MCF 10A (cell line): ENCODE measurements at regions not wholly inside any gene's neighbourhood (a gene's known extent, or its start where the extent isn't known, plus 50 kb on each side); places are given as distances from the start of the nearest gene placed in this dataset.

Source experiments
- BruUV-seq: library from RNA; stranded (reverse); fragments of 400-500 nt; replicated peaks from 2 replicates; lab custom pipeline; 2021; lab: Mats Ljungman, UMichigan
- CTCF ChIA-PET: fragments of 300-600 bp; sonication (Branson Sonifier 250); formaldehyde crosslinking; extraction: SDS; loops from one replicate; lab custom pipeline; 2021; ENCODE audit warnings: antibody characterized with exemption, inconsistent platforms; lab: Yijun Ruan, JAX
- POLR2A ChIA-PET: fragments of 300-600, 350-650 bp; sonication (Branson Sonifier 250); formaldehyde crosslinking; extraction: SDS; loops from one replicate; lab custom pipeline; 2020; ENCODE audit warnings: antibody characterized with exemption, inconsistent platforms; lab: Yijun Ruan, JAX
- DNase-seq: peaks from one replicate; pipeline ENCODE4 v3.0.0-alpha.2; 2018; ENCODE audit not compliant: unreplicated experiment
- H3K27ac Mint-ChIP-seq: one replicate; pipeline ENCODE4 v1.8.0; 2022; ENCODE audit warnings: mild to moderate bottlenecking, low read depth, mixed read lengths; ENCODE audit not compliant: unreplicated experiment
- H3K27me3 Mint-ChIP-seq: one replicate; pipeline ENCODE4 v1.8.0; 2022; ENCODE audit warnings: mixed read lengths; ENCODE audit not compliant: insufficient read depth, unreplicated experiment
- H3K36me3 Mint-ChIP-seq: one replicate; pipeline ENCODE4 v1.8.0; 2022; ENCODE audit warnings: mild to moderate bottlenecking, moderate library complexity, mixed read lengths; ENCODE audit not compliant: insufficient read depth, unreplicated experiment
- H3K4me1 Mint-ChIP-seq: one replicate; pipeline ENCODE4 v1.8.0; 2022; ENCODE audit warnings: mixed read lengths; ENCODE audit not compliant: insufficient read depth, unreplicated experiment
- H3K4me3 Mint-ChIP-seq: one replicate; pipeline ENCODE4 v1.8.0; 2022; ENCODE audit warnings: mild to moderate bottlenecking, moderate library complexity, mixed read lengths; ENCODE audit not compliant: unreplicated experiment
- H3K9me3 Mint-ChIP-seq: one replicate; pipeline ENCODE4 v1.8.0; 2022; ENCODE audit warnings: mixed read lengths; ENCODE audit not compliant: unreplicated experiment
- CTCF ChIP-seq: fragments of 200-600 bp; IDR thresholded peaks from one replicate; pipeline ENCODE4 v1.8.0; 2022; ENCODE audit warnings: antibody characterized with exemption, mild to moderate bottlenecking; ENCODE audit not compliant: unreplicated experiment
- intact Hi-C: fragments of 100-400 bp; cut with micrococcal nuclease; formaldehyde crosslinking; loops from 2 replicates; pipeline ENCODE4 v1.14.1; 2022

DNA sequence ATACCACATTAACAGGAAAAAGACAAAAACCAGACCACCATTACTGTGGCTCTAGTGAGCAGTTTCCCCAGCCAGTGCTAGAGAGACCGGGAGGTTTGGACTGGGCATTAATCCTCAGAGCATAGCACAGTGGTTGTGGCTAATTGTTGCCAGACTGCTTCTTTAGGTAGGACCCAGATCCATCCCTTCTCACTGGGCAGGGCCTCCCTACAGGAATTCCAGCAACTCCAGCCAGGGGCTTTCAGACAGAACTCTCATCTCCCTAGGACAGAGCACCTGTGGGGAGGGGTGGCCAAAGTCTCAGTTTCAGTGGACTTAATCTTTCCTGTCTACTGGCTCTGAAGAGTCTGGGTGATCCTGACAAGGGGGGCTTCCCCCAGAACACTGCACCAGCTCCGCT, 759.6 kb downstream of the SQOR start:
- ChIA-PET POLR2A (no interaction called here), CTCF (no interaction called here)
- Mint-ChIP-seq H3K27ac (no peak overlapping the region), H3K4me3 (no peak overlapping the region), H3K4me1 (no peaks in the 10 kb centered on the region), H3K36me3 (no peaks in the 10 kb centered on the region), H3K27me3 (no peaks in the 10 kb centered on the region), H3K9me3 (no peaks in the 10 kb centered on the region)
- no peak for TF ChIP-seq CTCF
- intact Hi-C loops: no loop called here
- no peak for DNase-seq
- BruUV-seq: no TSS peak

DNA sequence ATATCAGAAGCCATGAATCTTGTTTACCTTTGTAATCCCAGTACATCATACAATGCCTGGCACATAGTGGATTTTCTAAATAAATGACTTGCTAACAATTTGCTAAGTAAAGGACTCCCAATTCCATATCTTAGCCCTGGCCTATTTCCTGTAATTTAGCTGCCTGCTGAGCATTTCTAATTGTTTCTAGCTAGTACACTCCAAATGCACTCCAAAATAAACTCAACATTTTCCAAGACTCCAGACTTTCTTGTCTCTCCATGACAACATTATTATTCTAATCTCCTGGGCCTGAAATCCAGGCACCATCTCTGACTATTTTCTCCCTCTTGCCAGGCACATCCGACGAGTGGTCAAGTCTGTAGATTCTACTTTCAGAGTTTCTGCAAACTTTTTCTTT, 773.5 kb downstream of the SQOR start:
- no peak for DNase-seq
- H3K4me3 Mint-ChIP-seq: no peak overlapping the region
- no peaks in the 10 kb centered on the region for H3K9me3 Mint-ChIP-seq
- no peaks in the 10 kb centered on the region for H3K36me3 Mint-ChIP-seq
- POLR2A ChIA-PET: interaction anchor here (0.7 kb wide), 1 partner anchor 1612 kb away, joined by 3 read pairs; no protein-coding TSS in a partner anchor
- H3K4me1 Mint-ChIP-seq: peaks cover 5% of the 10 kb centered on the region
- no peak overlapping the region for H3K27ac Mint-ChIP-seq
- CTCF ChIA-PET: no interaction called here
- no peaks in the 10 kb centered on the region for H3K27me3 Mint-ChIP-seq
- no peak for TF ChIP-seq CTCF
- no TSS peak for BruUV-seq
- intact Hi-C loops: no loop called here

GRCh38 chr15:46409841-46410301, 775.0 kb downstream of the SQOR start:
- no peak overlapping the region for H3K4me3 Mint-ChIP-seq
- no TSS peak for BruUV-seq
- H3K27me3 Mint-ChIP-seq: no peaks in the 10 kb centered on the region
- H3K9me3 Mint-ChIP-seq: no peaks in the 10 kb centered on the region
- no peak overlapping the region for H3K27ac Mint-ChIP-seq
- no peak for DNase-seq
- intact Hi-C loops: no loop called here
- ChIA-PET CTCF (no interaction called here), POLR2A (no interaction called here)
- no peaks in the 10 kb centered on the region for H3K36me3 Mint-ChIP-seq
- H3K4me1 Mint-ChIP-seq: peaks cover 13% of the 10 kb centered on the region
- no peak for TF ChIP-seq CTCF

DNA sequence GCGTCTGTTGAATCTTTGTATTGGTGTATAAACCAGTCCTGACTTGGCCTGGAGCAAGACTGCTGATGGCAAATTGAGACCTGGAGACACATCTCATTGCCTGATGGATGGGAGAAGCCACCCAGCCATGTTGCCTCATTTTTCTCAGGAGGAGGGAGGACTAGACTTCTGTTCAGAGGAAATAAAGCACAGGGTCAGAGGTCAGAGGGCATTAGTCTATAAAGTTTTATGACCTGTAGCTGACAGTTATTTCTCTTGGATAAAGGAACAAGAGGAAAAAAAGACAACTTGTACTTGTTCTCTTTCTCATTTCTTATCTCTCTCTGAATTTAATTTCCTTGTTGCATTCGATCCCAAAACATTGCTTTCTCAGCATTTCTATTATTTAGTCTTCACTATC, 775.9 kb downstream of the SQOR start:
- ChIA-PET POLR2A (no interaction called here), CTCF (no interaction called here)
- DNase-seq: no peak
- no peak for TF ChIP-seq CTCF
- Mint-ChIP-seq H3K27me3 (no peaks in the 10 kb centered on the region), H3K4me1 (peaks cover 13% of the 10 kb centered on the region), H3K4me3 (no peak overlapping the region), H3K27ac (no peak overlapping the region), H3K9me3 (no peaks in the 10 kb centered on the region), H3K36me3 (no peaks in the 10 kb centered on the region)
- BruUV-seq: no TSS peak
- intact Hi-C loops: no loop called here
